Stomach (tissue), 4 donors: ENCODE measurements at regions not wholly inside any gene's neighbourhood (a gene's known extent, or its start where the extent isn't known, plus 50 kb on each side); places are given as distances from the start of the nearest gene placed in this dataset.

ENCODE experiments used
- CTCF ChIP-seq, 7 experiments: fragments of 450-650 bp in 4 of 7; fragments of 200-600 bp in 3 of 7; sonication (generic) in 3 of 7; IDR thresholded peaks; one replicate each; pipeline ENCODE4 v1.5.1; 2016 to 2019; ENCODE audit warnings: antibody characterized with exemption in 7 of 7, control low read depth in 2 of 7, mild to moderate bottlenecking in 1 of 7
- POLR2AphosphoS5 ChIP-seq, 3 donors: sonication (generic); formaldehyde crosslinking; IDR thresholded peaks; one replicate each; pipeline ENCODE4 v1.6.1; 2016; ENCODE audit warnings: antibody characterized with exemption in 3 of 3

- no peak for TF ChIP-seq CTCF (IDR thresholded peaks at IDR 0.05)
- TF ChIP-seq POLR2AphosphoS5 (IDR thresholded peaks at IDR 0.05): no peak
These were observed 225.6 kb upstream of the MGMT start for GRCh38 chr10:129241461-129241860.
